ENCODE measurements at regions not wholly inside any gene's neighbourhood (a gene's known extent, or its start where the extent isn't known, plus 50 kb on each side); places are given as distances from the start of the nearest gene placed in this dataset.

GRCh38 chr5:51908215-51908614 lies 525.0 kb downstream of the ISL1 start:
- DNase-seq (ENCODE audit: low spot score) = peak; percentile 28

- no peak for DNase-seq (ENCODE audit: low spot score)
Observed at GRCh38 chr5:51944500-51945125, 561.4 kb downstream of the ISL1 start.

GRCh38 chr5:51958473-51958872 lies 575.2 kb downstream of the ISL1 start:
- peak; percentile 28 for DNase-seq (ENCODE audit: low spot score)

- no peak for DNase-seq (ENCODE audit: low spot score)
Observed at GRCh38 chr5:51960617-51961121, 577.4 kb downstream of the ISL1 start.

- peak; percentile 90 for DNase-seq (ENCODE audit: low spot score)
Observed at GRCh38 chr5:51961154-51961562, 577.9 kb downstream of the ISL1 start.

DNA sequence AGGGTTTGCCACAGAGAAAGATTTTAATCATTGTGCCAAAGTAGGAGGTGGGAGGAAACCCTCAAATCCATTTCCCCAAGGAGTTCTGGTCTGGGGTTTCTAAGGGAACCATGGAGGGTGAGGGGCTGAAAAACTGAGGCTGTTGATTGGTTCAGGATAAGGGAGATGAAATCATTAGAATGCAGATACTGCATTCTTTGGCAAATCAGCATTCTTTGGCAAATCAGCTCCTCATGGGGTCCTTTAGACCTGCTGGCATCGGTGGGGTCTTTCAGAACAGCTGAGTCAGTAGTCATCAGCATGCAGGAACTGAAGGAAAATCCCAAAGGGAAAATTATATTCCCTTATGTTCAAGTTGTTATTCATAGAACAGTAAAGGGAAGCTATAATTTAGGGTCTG lies 585.5 kb downstream of the ISL1 start:
- no peak for DNase-seq (ENCODE audit: low spot score)

DNA sequence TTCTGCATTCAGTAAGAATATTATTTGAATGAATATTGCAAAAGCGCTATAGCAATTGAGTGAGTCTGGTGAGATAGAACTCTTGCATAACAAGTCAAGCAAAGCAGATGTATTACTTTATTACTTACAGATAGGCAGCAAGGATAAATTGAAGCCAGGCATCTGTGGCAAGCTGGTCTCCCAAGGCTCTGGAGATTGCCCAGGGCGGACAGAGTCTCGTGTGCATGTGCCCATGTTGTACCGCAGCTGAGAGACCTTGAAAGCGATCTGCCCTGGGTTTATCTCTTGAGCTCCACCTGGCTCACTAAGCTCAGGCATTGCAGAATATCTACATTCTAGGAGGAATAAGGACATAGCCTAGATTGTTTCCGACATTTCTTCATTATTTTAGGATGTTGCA lies 591.6 kb downstream of the ISL1 start:
- no peak for DNase-seq (ENCODE audit: low spot score)

GRCh38 chr5:51977014-51977413 lies 593.8 kb downstream of the ISL1 start:
- no peak for DNase-seq (ENCODE audit: low spot score)

DNA sequence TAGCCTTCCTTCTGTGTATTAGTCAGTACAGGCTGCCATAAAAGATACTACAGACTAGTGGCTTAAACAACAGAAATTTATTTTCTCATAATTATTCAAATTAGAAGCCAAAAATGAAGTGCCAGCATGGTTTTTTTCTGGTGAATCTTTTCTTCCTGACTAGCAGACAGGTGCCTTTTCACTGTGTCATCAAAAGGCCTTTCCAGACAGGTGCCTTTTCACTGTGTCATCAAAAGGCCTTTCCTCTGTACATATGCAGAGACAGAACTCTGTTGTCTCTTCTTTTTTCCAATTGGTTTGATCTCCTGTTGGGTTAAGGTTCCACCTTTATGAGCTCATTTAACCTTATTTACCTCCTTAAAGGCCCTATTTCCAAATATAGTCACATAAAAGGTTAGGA lies 599.9 kb downstream of the ISL1 start:
- no peak for DNase-seq (ENCODE audit: low spot score)

DNA sequence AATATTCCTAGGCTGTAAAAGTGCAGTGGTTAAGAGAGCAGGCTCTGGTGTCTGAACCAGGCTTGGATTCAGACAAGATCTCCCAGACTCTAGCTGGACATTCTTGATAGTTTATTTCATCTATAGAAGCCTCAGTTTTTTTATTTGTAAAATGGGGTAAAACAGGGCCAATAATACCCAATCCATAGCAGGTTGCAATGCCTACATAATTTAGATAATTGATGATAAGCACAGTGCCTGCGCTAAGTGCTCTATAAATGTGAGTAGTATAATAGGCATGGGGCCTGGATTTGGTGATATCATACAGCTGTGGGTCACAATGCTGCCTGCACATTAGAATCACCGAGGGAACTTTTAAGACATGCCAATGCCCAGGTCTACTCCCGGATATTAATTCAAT lies 603.5 kb downstream of the ISL1 start:
- DNase-seq (ENCODE audit: low spot score) = peak; percentile 53

GRCh38 chr5:51987239-51987638 lies 604.0 kb downstream of the ISL1 start:
- peak; percentile 21 for DNase-seq (ENCODE audit: low spot score)

DNA sequence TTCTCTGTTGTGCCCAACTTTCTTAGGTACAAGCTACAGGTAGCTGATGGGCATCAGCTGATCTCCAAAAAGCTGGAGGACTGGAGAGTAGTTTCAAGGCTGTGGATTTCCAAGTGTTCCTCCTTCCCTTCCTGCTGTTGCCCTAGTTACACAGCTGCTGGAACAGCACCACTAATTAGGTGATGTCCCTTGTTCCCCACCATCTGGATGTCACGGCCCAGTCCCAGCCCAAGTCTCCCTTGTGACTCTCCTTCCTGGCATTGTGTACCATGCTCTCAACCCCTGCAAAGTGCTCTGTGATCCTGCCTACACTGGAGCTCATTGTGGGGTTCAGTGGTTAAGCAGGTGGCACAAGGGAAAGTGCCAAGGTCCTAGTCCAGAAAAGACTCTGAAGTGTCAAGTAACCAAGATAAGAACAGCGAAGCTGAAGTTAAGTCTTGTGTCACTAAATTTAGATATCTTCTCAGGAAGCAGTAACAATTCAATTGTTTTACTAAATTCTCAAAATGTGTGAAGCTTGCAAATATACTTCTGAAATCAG lies 604.5 kb downstream of the ISL1 start:
- peak; percentile 84 for DNase-seq (ENCODE audit: low spot score)

DNA sequence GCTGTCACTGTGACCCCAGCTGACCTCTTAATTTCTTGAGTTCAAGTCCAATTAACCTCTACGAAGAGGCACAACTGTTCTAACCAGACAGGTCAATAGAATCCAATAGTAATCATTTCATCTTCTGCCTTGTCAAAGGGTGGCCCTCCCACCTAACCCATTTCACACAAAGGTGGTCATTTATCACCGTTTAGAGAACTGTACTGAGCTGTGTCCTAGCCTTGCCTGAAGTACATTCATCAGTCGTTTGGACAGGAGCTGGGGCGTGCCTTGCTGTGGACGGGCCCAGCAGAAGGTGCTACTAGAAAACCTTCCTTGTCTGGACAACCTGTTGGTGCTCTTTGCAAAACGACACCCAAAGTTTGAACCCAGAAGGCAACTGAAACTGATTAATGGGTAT lies 605.4 kb downstream of the ISL1 start:
- DNase-seq (ENCODE audit: low spot score) = peak; percentile 97

DNA sequence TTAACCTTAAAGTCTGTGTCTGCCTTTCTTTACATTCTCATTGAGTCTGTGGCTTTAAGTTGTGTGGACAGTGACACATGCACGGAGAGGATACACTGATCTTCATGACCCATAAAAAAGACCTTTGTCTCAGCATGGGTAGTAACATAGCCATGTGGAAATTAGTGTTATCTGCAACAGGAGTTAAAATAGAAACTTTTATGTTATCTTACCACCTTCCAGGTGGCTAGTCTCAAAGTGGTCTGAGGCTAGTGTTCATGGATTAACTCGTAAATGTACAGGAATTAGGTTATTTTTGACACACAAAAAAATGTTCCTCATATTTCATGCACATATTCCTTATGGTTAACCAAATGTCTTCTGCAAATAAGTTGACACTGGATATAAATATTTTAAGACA lies 607.0 kb downstream of the ISL1 start:
- peak; percentile 90 for DNase-seq (ENCODE audit: low spot score)

DNA sequence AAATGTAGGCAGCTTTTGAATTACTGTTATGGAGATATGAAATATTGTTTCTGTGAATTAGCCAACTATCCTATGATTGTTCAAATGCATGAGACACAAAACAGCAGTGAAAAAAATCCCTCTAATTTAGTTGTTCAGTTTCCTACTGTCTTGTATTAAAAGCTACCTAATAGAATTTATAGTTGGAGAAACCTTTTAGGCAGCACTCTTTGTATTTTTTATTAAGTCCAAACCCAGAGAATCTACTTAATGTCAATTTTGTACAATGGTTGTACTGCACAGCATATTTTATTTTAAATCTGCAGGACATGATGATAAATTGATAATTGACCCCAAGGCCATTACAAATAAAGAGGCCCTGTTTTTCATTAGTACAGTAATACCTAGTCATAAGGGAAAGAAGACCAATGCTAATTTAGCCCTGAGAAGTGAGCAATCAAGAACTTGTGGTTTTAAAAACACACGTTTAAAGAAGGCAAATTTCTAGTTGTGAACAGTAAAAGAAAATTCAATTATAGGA lies 607.5 kb downstream of the ISL1 start:
- DNase-seq (ENCODE audit: low spot score) = peak; percentile 90

DNA sequence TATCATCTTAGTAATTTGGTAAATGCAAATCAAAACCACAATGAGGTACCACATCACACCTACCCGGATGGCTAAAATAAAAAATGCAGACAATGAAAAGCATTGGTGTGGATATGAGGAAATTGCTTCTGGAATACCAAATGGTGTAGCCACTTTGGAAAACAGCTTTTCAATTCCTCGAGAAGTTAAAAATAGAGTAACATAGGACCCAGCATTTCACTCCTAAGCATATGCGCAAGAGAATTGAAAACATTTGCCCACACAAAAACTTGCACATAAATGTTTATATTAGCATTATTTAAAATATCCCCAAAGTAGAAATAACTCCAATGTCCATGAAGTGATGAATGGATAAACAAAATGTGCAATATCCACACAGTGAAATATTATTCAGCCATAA lies 608.7 kb downstream of the ISL1 start:
- no peak for DNase-seq (ENCODE audit: low spot score)

GRCh38 chr5:51995773-51996306 lies 612.6 kb downstream of the ISL1 start:
- peak; percentile 98 for DNase-seq (ENCODE audit: low spot score)

- peak; percentile 87 for DNase-seq (ENCODE audit: low spot score)
Observed at GRCh38 chr5:51996356-51996861, 613.2 kb downstream of the ISL1 start.

DNA sequence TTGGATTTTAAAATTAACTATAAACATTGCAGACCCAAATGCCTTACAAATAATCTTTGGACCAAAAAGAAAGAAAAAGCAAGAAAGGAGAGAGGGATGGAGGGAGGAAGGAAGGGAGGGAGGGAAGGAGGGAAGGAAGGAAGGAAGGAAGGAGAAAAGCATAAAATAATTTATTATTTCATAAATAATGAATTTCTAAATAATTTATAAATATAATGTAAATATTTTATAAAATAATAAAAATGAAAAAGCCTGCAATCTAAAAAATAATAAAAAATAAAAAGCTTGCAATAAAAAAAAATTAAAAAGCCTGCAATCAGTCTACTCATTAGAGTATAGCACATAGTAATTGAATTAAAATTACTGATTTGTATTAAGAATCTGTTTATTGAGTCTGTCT lies 614.3 kb downstream of the ISL1 start:
- no peak for DNase-seq (ENCODE audit: low spot score)

DNA sequence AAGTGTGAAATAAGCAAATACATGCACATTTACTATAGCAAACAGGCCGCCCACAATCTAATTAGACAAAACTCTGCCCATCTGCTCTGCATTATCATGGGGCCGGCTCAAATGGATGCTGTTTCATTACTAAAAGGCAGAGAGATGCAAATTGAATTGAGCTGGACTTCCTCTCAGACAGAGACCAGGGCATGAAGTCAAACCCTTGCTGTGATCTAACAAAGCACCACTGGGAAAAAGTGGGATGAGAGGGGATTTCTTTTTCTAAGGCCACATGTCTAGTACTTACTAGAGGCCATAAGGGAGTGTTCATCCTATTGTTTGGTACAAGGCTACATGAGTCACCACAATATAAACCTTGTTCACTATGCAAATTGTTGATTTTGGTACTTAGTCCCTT lies 614.7 kb downstream of the ISL1 start:
- peak; percentile 99 for DNase-seq (ENCODE audit: low spot score)

GRCh38 chr5:52007230-52007858 lies 624.1 kb downstream of the ISL1 start:
- peak; percentile 72 for DNase-seq (ENCODE audit: low spot score)

GRCh38 chr5:52010454-52010853 lies 627.2 kb downstream of the ISL1 start:
- no peak for DNase-seq (ENCODE audit: low spot score)

All from SK-N-DZ (cell line).